DND-41 (cell line): ENCODE measurements at regions not wholly inside any gene's neighbourhood (a gene's known extent, or its start where the extent isn't known, plus 50 kb on each side); places are given as distances from the start of the nearest gene placed in this dataset.

Experiments used
- ATAC-seq: fragments of 200-7000 bp; cut with Tn5 transposase; 3 replicates; pipeline ENCODE4 v1.9.1; 2021; ENCODE audit warnings: low read depth; ENCODE audit not compliant: insufficient read depth
- DNase-seq: peaks from one replicate; pipeline ENCODE4 v3.0.0-alpha.2; 2020
- H2AFZ ChIP-seq: 2 replicates; pipeline ENCODE4 v1.6.0; 2012; ENCODE audit warnings: low read depth, low read length
- H3K27ac ChIP-seq: 2 replicates; pipeline ENCODE4 v1.5.1; 2012; ENCODE audit warnings: low read length, inconsistent platforms
- H3K27me3 ChIP-seq: fragments of 200-600 bp; sonication (generic); 2 replicates; pipeline ENCODE4 v1.6.0; 2012; ENCODE audit warnings: low read length, mild to moderate bottlenecking, inconsistent platforms; ENCODE audit not compliant: insufficient read depth, poor library complexity
- H3K36me3 ChIP-seq: 2 replicates; pipeline ENCODE4 v1.5.1; 2012; ENCODE audit warnings: low read length, inconsistent platforms; ENCODE audit not compliant: insufficient read depth
- H3K4me1 ChIP-seq: 2 replicates; pipeline ENCODE4 v1.5.1; 2012; ENCODE audit warnings: mild to moderate bottlenecking, low read length; ENCODE audit not compliant: insufficient read depth
- H3K4me2 ChIP-seq: 2 replicates; pipeline ENCODE4 v1.6.0; 2012; ENCODE audit warnings: mild to moderate bottlenecking, moderate library complexity, low read length, inconsistent platforms; ENCODE audit not compliant: insufficient read depth
- H3K4me3 ChIP-seq, 2 experiments: fragments of 200-600 bp in 1 of 2; shearing (Covaris generic) in 1 of 2; 2 replicates each; pipeline ENCODE4 v1.5.1; 2012 to 2016; ENCODE audit warnings: inconsistent platforms in 2 of 2, low read length in 2 of 2, mild to moderate bottlenecking in 2 of 2, low read depth in 1 of 2, moderate library complexity in 1 of 2
- H3K79me2 ChIP-seq: 2 replicates; pipeline ENCODE4 v1.6.0; 2012; ENCODE audit warnings: low read length, inconsistent platforms; ENCODE audit not compliant: insufficient read depth
- H3K9ac ChIP-seq: 2 replicates; pipeline ENCODE4 v1.6.0; 2012; ENCODE audit warnings: low read depth, mild to moderate bottlenecking, inconsistent platforms, low read length, moderate library complexity
- H3K9me3 ChIP-seq: 2 replicates; pipeline ENCODE4 v1.5.1; 2012; ENCODE audit warnings: low read length, moderate library complexity, mild to moderate bottlenecking, inconsistent platforms; ENCODE audit not compliant: insufficient read depth, severe bottlenecking
- H4K20me1 ChIP-seq: 2 replicates; pipeline ENCODE4 v1.6.0; 2012; ENCODE audit warnings: low read length; ENCODE audit not compliant: insufficient read depth
- CTCF ChIP-seq: IDR thresholded peaks from 2 replicates; pipeline ENCODE4 v1.5.1; 2012; ENCODE audit warnings: borderline replicate concordance, low read length, moderate library complexity, mild to moderate bottlenecking; ENCODE audit not compliant: poor library complexity, severe bottlenecking; ENCODE audit errors: extremely low read depth
- EZH2 ChIP-seq: IDR thresholded peaks from 3 replicates; pipeline ENCODE4 v1.6.1; 2012; ENCODE audit warnings: borderline replicate concordance, low read depth, mild to moderate bottlenecking, moderate library complexity, low read length, inconsistent platforms; ENCODE audit not compliant: severe bottlenecking

- Histone ChIP-seq H4K20me1 (no peaks in the 10 kb centered on the region), H3K9ac (no peak overlapping the region), H3K9me3 (no peaks in the 10 kb centered on the region), H3K36me3 (no peaks in the 10 kb centered on the region), H3K4me1 (no peaks in the 10 kb centered on the region), H3K27ac (no peak overlapping the region), H3K79me2 (no peaks in the 10 kb centered on the region), H2AFZ (no peak overlapping the region), H3K4me2 (no peak overlapping the region), H3K4me3 (no peak overlapping the region), H3K27me3 (no peaks in the 10 kb centered on the region)
- ATAC-seq (no peak), DNase-seq (no peak)
- no peak for TF ChIP-seq EZH2
- TF ChIP-seq CTCF = no peak
Measured at GRCh38 chr5:117738571-117738970, 1163.9 kb upstream of the SEMA6A start.

GRCh38 chr5:117736698-117737097, 1162.1 kb upstream of the SEMA6A start:
- no peaks in the 10 kb centered on the region for H3K27me3 ChIP-seq
- no peaks in the 10 kb centered on the region for H3K9me3 ChIP-seq
- no peaks in the 10 kb centered on the region for H3K36me3 ChIP-seq
- H3K27ac ChIP-seq = no peak overlapping the region
- TF ChIP-seq EZH2 (no peak), CTCF (no peak)
- H3K9ac ChIP-seq = no peak overlapping the region
- no peaks in the 10 kb centered on the region for H3K79me2 ChIP-seq
- no peaks in the 10 kb centered on the region for H3K4me1 ChIP-seq
- H3K4me3 ChIP-seq = no peak overlapping the region
- no peak overlapping the region for H2AFZ ChIP-seq
- ATAC-seq (no peak), DNase-seq (no peak)
- H3K4me2 ChIP-seq = no peak overlapping the region
- H4K20me1 ChIP-seq = no peaks in the 10 kb centered on the region

- Histone ChIP-seq H3K4me1 (no peaks in the 10 kb centered on the region), H3K36me3 (no peaks in the 10 kb centered on the region), H3K9me3 (no peaks in the 10 kb centered on the region), H4K20me1 (no peaks in the 10 kb centered on the region), H3K9ac (no peak overlapping the region), H3K27me3 (no peaks in the 10 kb centered on the region), H2AFZ (no peak overlapping the region), H3K27ac (no peak overlapping the region), H3K4me2 (no peak overlapping the region), H3K79me2 (no peaks in the 10 kb centered on the region), H3K4me3 (no peak overlapping the region)
- no peak for ATAC-seq
- TF ChIP-seq EZH2 (no peak), CTCF (no peak)
- no peak for DNase-seq
Measured at GRCh38 chr5:117734056-117734455, 1159.4 kb upstream of the SEMA6A start.

- no peak overlapping the region for H3K4me3 ChIP-seq
- H2AFZ ChIP-seq = no peak overlapping the region
- H4K20me1 ChIP-seq = no peaks in the 10 kb centered on the region
- no peaks in the 10 kb centered on the region for H3K4me1 ChIP-seq
- H3K9me3 ChIP-seq = no peaks in the 10 kb centered on the region
- no peak overlapping the region for H3K4me2 ChIP-seq
- no peaks in the 10 kb centered on the region for H3K79me2 ChIP-seq
- DNase-seq = no peak
- no peak overlapping the region for H3K9ac ChIP-seq
- TF ChIP-seq EZH2 = no peak
- no peak for TF ChIP-seq CTCF
- H3K27ac ChIP-seq = no peak overlapping the region
- no peak for ATAC-seq
- H3K27me3 ChIP-seq = no peaks in the 10 kb centered on the region
- no peaks in the 10 kb centered on the region for H3K36me3 ChIP-seq
Measured at GRCh38 chr5:117733051-117733450, 1158.4 kb upstream of the SEMA6A start.
